Hepatocyte (in vitro differentiated cells): ENCODE measurements at regions not wholly inside any gene's neighbourhood (a gene's known extent, or its start where the extent isn't known, plus 50 kb on each side); places are given as distances from the start of the nearest gene placed in this dataset.

ENCODE experiments used
- EZH2 ChIP-seq: fragments of 200-600 bp; sonication (generic); IDR thresholded peaks from 2 replicates; pipeline ENCODE4 v1.6.1; 2016; ENCODE audit warnings: antibody characterized with exemption, mild to moderate bottlenecking, borderline replicate concordance
- EZH2phosphoT487 ChIP-seq: fragments of 200-600 bp; sonication (generic); IDR thresholded peaks from one replicate; pipeline ENCODE4 v1.6.1; 2018; ENCODE audit warnings: antibody characterized with exemption, mild to moderate bottlenecking, low read depth, moderate library complexity; ENCODE audit not compliant: unreplicated experiment, severe bottlenecking
- TF ChIP-seq, protein P1 (sequence below): fragments of 200-600 bp; sonication (generic); IDR thresholded peaks from 2 replicates; pipeline ENCODE4 v1.5.1; 2016; ENCODE audit warnings: antibody characterized with exemption, mild to moderate bottlenecking; ENCODE audit not compliant: poor library complexity

DNA sequence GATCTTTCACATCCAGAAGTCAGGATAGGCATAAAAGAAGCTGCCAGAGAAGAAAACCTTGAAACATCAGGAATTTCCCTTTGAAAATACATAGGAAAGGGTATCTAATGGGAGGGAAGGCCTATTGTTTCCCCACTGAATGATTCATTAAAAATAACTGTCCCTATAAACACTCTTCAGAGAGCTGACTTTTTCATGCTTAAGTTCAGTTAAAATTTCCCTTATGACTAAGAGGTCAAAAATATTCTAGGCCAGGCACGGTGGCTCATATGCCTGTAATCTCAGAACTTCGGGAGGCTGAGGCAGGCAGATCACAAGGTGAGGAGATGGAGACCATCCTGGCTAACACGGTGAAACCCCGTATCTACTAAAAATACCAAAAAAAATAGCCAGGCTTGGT lies 499.5 kb downstream of the ENC1 start:
- TF ChIP-seq, protein P1, sequence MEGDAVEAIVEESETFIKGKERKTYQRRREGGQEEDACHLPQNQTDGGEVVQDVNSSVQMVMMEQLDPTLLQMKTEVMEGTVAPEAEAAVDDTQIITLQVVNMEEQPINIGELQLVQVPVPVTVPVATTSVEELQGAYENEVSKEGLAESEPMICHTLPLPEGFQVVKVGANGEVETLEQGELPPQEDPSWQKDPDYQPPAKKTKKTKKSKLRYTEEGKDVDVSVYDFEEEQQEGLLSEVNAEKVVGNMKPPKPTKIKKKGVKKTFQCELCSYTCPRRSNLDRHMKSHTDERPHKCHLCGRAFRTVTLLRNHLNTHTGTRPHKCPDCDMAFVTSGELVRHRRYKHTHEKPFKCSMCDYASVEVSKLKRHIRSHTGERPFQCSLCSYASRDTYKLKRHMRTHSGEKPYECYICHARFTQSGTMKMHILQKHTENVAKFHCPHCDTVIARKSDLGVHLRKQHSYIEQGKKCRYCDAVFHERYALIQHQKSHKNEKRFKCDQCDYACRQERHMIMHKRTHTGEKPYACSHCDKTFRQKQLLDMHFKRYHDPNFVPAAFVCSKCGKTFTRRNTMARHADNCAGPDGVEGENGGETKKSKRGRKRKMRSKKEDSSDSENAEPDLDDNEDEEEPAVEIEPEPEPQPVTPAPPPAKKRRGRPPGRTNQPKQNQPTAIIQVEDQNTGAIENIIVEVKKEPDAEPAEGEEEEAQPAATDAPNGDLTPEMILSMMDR = no peak
- no peak for TF ChIP-seq EZH2
- TF ChIP-seq EZH2phosphoT487 = no peak
